Heart left ventricle (tissue), 16 donors: ENCODE measurements at regions not wholly inside any gene's neighbourhood (a gene's known extent, or its start where the extent isn't known, plus 50 kb on each side); places are given as distances from the start of the nearest gene placed in this dataset.

Source experiments
- ATAC-seq, 4 donors: fragments of 200-7000 bp; cut with Tn5 transposase; one replicate each; pipeline ENCODE4 v1.9.1; 2020 to 2022; ENCODE audit warnings: moderate library complexity in 4 of 4, mild to moderate bottlenecking in 3 of 4, moderate number of reproducible peaks in 1 of 4
- DNase-seq, 5 donors: peaks; one replicate each; pipeline ENCODE4 v3.0.0-alpha.2; 2020
- H3K27ac ChIP-seq, 12 donors: fragments of 200-600 bp; sonication (generic) in 4 of 12; one replicate each; pipeline versions ENCODE4 v1.5.0 to v1.8.0; 2016 to 2022; ENCODE audit warnings: mild to moderate bottlenecking in 2 of 12
- H3K27me3 ChIP-seq, 9 donors: fragments of 200-600 bp; sonication (generic) in 2 of 9; one replicate each; pipeline versions ENCODE4 v1.5.1 to v1.8.0; 2016 to 2022; ENCODE audit warnings: mild to moderate bottlenecking in 3 of 9
- H3K36me3 ChIP-seq, 9 donors: fragments of 200-600 bp; sonication (generic) in 2 of 9; one replicate each; pipeline versions ENCODE4 v1.5.0 to v1.8.0; 2018 to 2022; ENCODE audit warnings: mild to moderate bottlenecking in 2 of 9
- H3K4me1 ChIP-seq, 12 donors: fragments of 200-600 bp; sonication (generic) in 4 of 12; one replicate each; pipeline versions ENCODE4 v1.5.0 to v1.8.0; 2016 to 2022; ENCODE audit warnings: mild to moderate bottlenecking in 3 of 12
- H3K4me3 ChIP-seq, 12 donors: fragments of 200-600 bp; sonication (generic) in 4 of 12; one replicate each; pipeline versions ENCODE4 v1.5.0 to v1.8.0; 2017 to 2022; ENCODE audit warnings: mild to moderate bottlenecking in 9 of 12, moderate library complexity in 4 of 12
- H3K9me3 ChIP-seq, 12 donors: fragments of 200-600 bp; sonication (generic) in 4 of 12; one replicate each; pipeline versions ENCODE4 v1.5.0 to v1.8.0; 2016 to 2022; ENCODE audit warnings: mild to moderate bottlenecking in 1 of 12
- POLR2A ChIP-seq, 2 donors: fragments of 450-650 bp; IDR thresholded peaks; one replicate each; pipeline ENCODE4 v1.6.1; 2017; ENCODE audit warnings: antibody characterized with exemption in 2 of 2, mild to moderate bottlenecking in 2 of 2, moderate library complexity in 2 of 2
- WGBS, 4 donors: extraction: QIAGEN DNeasy Blood & Tissue Kit in 2 of 4; methylation state at CpG; one replicate each; pipeline versions ENCODE4 v1.1.5 to v1.1.7; 2013 to 2018; 5-methylcytosine and 5-hydroxymethylcytosine counted together
- intact Hi-C, 10 donors: fragments of 100-400 bp; cut with DNase I; formaldehyde crosslinking; loops; one replicate each; pipeline versions ENCODE4 v1.11.1 to v1.14.2; 2022
- TF ChIP-seq, protein P1 (sequence below), 12 donors: fragments of 200-600 bp; sonication (generic) in 4 of 12; IDR thresholded peaks; one replicate each; pipeline versions ENCODE4 v1.5.0 to v1.8.0; 2018 to 2022; ENCODE audit warnings: antibody characterized with exemption in 12 of 12, mild to moderate bottlenecking in 5 of 12
- donor health status: ischemic (EF 13 %, LVEDD 7.1; RV severe dilation, severe dysfunction).
- donor health status: healthy with polysubstance abuse.
- donor health status: DM: no; HTN: yes; CAD: no.
- donor health status: DM: no; HTN: no; CAD: no.
- donor health status: ischemic (EF 25% LVEDD 6.9; RV normal size, moderate dysfunction).
- donor health status: ischemic (EF 25% LVEDD 5.7; RV mildly dilated, moderate dysfunction).
- donor health status: healthy.
- donor health status: DM: yes; HTN: yes; CAD: no.
- donor health status: ischemic (EF 35%, LVEDD 5.7; RV mildly dilated, moderate dysfunction).
- donor health status: nonischemic (EF 11% LVEDD 7.7; RV severe dilation, severe dysfunction).
- donor health status: DM: yes; HTN: yes; CAD: no.
- donor health status: PGD.
- donor health status: ischemic (EF 29% LVEDD 5.4; RV normal size, mild dysfunction).
- donor health status: nonischemic (EF 23%, LVEDD 6.1; RV moderate dilation, normal function).

- Histone ChIP-seq H3K4me3 (no peak overlapping the region), H3K27ac (no peak overlapping the region), H3K27me3 (no peaks in the 10 kb centered on the region), H3K4me1 (peaks cover 0 to 9% (median 0%) of the 10 kb centered on the region in 12 donors), H3K36me3 (no peaks in the 10 kb centered on the region), H3K9me3 (no peaks in the 10 kb centered on the region)
- no peak for DNase-seq
- no peak for ATAC-seq
- TF ChIP-seq, protein P1, sequence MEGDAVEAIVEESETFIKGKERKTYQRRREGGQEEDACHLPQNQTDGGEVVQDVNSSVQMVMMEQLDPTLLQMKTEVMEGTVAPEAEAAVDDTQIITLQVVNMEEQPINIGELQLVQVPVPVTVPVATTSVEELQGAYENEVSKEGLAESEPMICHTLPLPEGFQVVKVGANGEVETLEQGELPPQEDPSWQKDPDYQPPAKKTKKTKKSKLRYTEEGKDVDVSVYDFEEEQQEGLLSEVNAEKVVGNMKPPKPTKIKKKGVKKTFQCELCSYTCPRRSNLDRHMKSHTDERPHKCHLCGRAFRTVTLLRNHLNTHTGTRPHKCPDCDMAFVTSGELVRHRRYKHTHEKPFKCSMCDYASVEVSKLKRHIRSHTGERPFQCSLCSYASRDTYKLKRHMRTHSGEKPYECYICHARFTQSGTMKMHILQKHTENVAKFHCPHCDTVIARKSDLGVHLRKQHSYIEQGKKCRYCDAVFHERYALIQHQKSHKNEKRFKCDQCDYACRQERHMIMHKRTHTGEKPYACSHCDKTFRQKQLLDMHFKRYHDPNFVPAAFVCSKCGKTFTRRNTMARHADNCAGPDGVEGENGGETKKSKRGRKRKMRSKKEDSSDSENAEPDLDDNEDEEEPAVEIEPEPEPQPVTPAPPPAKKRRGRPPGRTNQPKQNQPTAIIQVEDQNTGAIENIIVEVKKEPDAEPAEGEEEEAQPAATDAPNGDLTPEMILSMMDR (IDR thresholded peaks at IDR 0.05), result no peak
- TF ChIP-seq POLR2A (IDR thresholded peaks at IDR 0.05), result no peak
- intact Hi-C loops, result no loop called here
- 91 to 96% (median 93%) methylated on average over 2 of the region's 2 CpGs for WGBS, 4 donors
Measured at GRCh38 chr21:28151758-28152157, 840.9 kb downstream of the LTN1 start.

DNA sequence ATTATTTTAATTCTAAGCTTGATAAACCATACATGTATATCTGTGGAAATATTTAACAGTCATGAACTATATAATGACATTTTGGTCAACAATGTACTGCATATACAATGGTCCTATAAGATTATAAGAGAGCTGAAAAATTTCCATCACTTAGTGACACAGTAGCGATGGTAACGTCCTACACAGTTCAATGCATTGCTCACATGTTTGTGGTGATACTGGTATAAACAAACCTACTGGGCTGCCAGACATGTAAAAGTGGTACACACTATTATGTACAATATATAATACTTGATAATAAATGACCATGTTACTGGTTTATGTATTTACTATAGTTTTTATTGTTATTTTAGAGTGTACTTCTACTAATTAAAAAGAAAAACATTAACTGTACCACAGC lies 841.9 kb downstream of the LTN1 start:
- DNase-seq, result no peak
- no peak for ATAC-seq
- H3K4me3 ChIP-seq, result no peak overlapping the region
- no peak overlapping the region for H3K27ac ChIP-seq
- 85 to 95% (median 90%) methylated on average over 2 of the region's 2 CpGs for whole genome bisulfite sequencing, 4 donors
- peaks cover 0 to 9% (median 0%) of the 10 kb centered on the region in 12 donors for H3K4me1 ChIP-seq
- no peaks in the 10 kb centered on the region for H3K27me3 ChIP-seq
- intact Hi-C loops, result no loop called here
- no peaks in the 10 kb centered on the region for H3K9me3 ChIP-seq
- no peaks in the 10 kb centered on the region for H3K36me3 ChIP-seq
- no peak for TF ChIP-seq POLR2A (IDR thresholded peaks at IDR 0.05)
- TF ChIP-seq, protein P1 (IDR thresholded peaks at IDR 0.05), result no peak

GRCh38 chr21:28148400-28149064 lies 844.1 kb downstream of the LTN1 start:
- Histone ChIP-seq H3K4me3 (no peak overlapping the region), H3K36me3 (no peaks in the 10 kb centered on the region), H3K27me3 (no peaks in the 10 kb centered on the region), H3K4me1 (peaks cover 0 to 9% (median 0%) of the 10 kb centered on the region in 12 donors), H3K9me3 (no peaks in the 10 kb centered on the region), H3K27ac (peak overlapping the region in 5 of 12 donors; percentile 12 to 51 (median 25))
- 47 to 60% (median 56%) methylated on average over 4 of the region's 4 CpGs for WGBS, 4 donors
- no peak for TF ChIP-seq POLR2A (IDR thresholded peaks at IDR 0.05)
- intact Hi-C loops, result no loop called here
- peak in 3 of 5 donors; percentile 20 to 43 (median 29) for DNase-seq
- peak; percentile 85 to 90 (median 88) for ATAC-seq

DNA sequence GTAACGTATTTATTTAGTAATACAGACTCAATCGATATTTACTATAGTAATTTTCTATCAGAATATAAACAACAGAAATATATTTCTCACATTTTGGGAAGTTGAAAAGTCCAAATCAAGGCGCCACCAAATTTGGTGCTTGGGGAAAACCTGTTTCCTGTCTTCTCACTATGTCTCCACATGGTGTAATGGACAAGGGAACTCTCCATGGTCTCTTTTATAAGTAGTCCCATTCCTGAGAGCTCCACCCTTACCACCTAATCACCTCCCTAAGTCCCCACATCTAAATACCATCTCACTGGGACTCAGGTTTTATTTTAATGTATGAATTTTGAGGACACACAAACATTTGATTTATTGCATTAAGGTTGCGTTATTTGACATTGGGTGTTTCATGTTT lies 848.0 kb downstream of the LTN1 start:
- Histone ChIP-seq H3K4me3 (no peak overlapping the region), H3K36me3 (no peaks in the 10 kb centered on the region), H3K9me3 (peaks cover 0 to 7% (median 0%) of the 10 kb centered on the region in 12 donors), H3K27ac (no peak overlapping the region), H3K27me3 (no peaks in the 10 kb centered on the region), H3K4me1 (peaks cover 0 to 9% (median 0%) of the 10 kb centered on the region in 12 donors)
- intact Hi-C loops, result no loop called here
- ATAC-seq (no peak), DNase-seq (no peak)
- 95 to 99% (median 96%) methylated on average over 4 of the region's 4 CpGs for WGBS, 4 donors
- TF ChIP-seq, protein P1 (IDR thresholded peaks at IDR 0.05), result no peak
- no peak for TF ChIP-seq POLR2A (IDR thresholded peaks at IDR 0.05)

DNA sequence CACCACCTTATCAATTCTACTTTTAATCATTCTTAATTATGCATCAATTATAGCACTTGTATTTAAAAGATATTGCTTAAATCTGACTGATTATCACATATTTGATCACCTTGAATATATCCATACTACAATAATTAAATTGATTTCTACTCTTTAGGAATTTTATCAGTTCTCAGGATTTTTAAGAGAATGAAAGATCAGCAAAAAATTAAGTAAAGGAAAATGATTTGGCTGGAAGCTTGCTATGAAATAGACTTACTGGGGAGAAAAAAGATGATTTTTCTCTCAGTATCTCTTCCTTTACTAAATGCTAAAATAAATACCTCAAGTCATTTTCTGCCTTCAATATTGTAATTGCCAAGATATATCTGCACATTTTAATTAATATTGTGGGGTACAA lies 848.6 kb downstream of the LTN1 start:
- no peak for TF ChIP-seq POLR2A (IDR thresholded peaks at IDR 0.05)
- TF ChIP-seq, protein P1 (IDR thresholded peaks at IDR 0.05), result no peak
- no peak for ATAC-seq
- Histone ChIP-seq H3K36me3 (no peaks in the 10 kb centered on the region), H3K9me3 (peaks cover 0 to 12% (median 0%) of the 10 kb centered on the region in 12 donors), H3K27ac (no peak overlapping the region), H3K4me1 (peaks cover 0 to 9% (median 0%) of the 10 kb centered on the region in 12 donors), H3K4me3 (no peak overlapping the region), H3K27me3 (no peaks in the 10 kb centered on the region)
- DNase-seq, result no peak
- intact Hi-C loops, result no loop called here
